GM23248 (cell line): ENCODE measurements at regions not wholly inside any gene's neighbourhood (a gene's known extent, or its start where the extent isn't known, plus 50 kb on each side); places are given as distances from the start of the nearest gene placed in this dataset.

Experiments used
- EZH2 ChIP-seq: fragments of 200-600 bp; sonication (generic); IDR thresholded peaks from 2 replicates; pipeline ENCODE4 v1.6.1; 2018; ENCODE audit warnings: antibody characterized with exemption, mild to moderate bottlenecking; ENCODE audit not compliant: insufficient read depth, poor library complexity, severe bottlenecking
- EZH2phosphoT487 ChIP-seq: fragments of 200-600 bp; sonication (generic); IDR thresholded peaks from 2 replicates; pipeline ENCODE4 v1.6.1; 2018; ENCODE audit warnings: antibody characterized with exemption, moderate library complexity, mild to moderate bottlenecking, low read depth; ENCODE audit not compliant: insufficient read depth

DNA sequence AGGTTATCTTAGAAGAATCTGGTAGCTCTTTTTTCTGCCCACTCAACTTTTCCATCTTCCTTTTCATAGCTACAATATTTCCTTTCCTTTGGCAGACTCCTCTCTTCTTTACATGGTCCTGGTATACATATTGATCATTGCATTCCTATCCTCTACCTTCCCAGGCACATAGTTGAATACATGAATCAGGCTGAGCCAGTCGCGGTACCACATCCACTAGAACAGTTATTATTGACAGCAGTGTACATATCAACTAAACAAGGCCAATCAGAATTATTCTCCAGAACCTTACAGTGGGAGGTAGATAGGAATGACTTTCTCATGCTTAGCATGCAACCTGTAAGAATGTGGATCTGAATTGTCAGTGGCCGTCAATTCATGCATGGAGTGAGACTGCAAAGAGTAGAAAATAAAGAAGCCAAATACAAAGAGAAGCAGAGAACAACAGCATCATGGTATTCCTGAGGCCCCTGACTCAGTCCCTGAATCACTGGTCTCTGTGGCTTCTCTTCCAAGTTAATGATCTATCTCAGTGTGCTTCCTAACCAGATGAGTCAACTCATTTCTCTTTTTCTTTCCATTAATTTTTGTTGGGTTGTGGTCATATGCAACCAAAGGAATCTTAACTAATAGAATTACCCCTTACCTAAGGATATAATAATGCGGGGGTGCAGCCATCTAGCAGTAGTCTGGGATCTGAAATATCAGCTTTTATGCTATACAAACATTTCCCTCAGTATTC lies 60.9 kb upstream of the DCBLD2 start:
- TF ChIP-seq EZH2phosphoT487 (no peak), EZH2 (no peak)
